ENCODE measurements at regions not wholly inside any gene's neighbourhood (a gene's known extent, or its start where the extent isn't known, plus 50 kb on each side); places are given as distances from the start of the nearest gene placed in this dataset.
A peak's percentile ranks its signal among the peaks of the same experiment; 100 is the strongest.

DNA sequence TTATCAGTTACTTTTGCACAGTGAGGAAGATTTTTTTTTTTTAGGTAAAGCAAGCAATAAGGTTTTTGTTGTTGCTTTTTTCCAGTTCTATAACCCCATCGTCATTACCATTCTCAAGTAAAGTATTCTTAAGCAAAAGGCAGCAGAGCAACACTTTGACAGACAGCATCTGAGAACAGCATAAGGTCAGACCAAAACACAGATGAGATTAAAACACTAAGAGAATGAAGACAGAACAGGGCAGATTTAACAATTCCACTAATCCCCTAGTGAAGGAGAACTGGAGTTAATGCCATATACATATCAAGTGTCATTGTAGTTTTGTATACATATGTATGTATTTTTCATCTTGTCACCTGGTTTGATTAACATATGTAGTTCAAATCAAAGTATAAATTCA, 290.2 kb downstream of the METTL4 start:
- no peak for DNase-seq (ENCODE audit: low read depth)
- TF ChIP-seq CTCF (IDR thresholded peaks at IDR 0.05; ENCODE audit: control insufficient read depth, extremely low read depth, insufficient read depth): no peak
- no peak overlapping the region for H3K4me3 ChIP-seq (ENCODE audit: low read depth, low read length)

GRCh38 chr18:2281523-2282199, 289.6 kb downstream of the METTL4 start:
- TF ChIP-seq CTCF (IDR thresholded peaks at IDR 0.05; ENCODE audit: control insufficient read depth, extremely low read depth, insufficient read depth): no peak

DNA sequence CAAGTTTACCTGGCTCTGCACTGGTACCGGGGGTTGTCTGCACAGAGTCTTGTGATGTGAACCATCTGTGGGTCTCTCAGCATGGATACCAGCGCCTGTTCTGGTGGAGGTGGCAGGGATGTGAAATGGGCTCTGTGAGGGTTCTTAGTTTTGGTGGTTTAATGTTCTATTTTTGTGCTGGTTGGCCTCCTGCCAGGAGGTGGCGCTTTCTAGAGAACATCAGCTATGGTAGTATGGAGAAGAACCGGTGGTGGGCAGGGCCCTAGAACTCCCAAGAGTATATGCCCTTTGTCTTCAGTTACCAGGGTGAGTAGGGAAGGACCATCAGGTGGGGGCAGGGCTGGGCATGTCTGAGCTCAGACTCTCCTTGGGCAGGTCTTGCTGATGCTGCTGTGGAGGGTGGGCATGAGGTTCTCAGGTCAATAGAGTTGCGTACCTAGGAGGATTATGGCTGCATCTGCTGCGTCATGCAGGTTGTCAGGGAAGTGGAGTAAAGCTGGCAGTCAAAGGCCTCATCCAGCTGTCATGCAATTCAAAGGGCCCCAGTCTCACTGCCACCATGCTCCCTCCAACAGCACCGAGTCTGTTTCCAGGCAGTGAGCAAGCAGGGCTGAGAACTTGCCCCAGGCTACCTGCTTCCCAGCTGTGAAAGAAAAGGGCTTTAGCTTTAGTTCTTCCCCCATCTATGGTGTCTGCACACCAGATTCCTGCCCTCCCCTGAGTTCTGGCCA, 278.0 kb downstream of the METTL4 start:
- no peak overlapping the region for H3K4me3 ChIP-seq (ENCODE audit: low read depth, low read length)
- no peak for DNase-seq (ENCODE audit: low read depth)
- TF ChIP-seq CTCF (IDR thresholded peaks at IDR 0.05; ENCODE audit: control insufficient read depth, extremely low read depth, insufficient read depth): no peak

More at GRCh38 chr18:2281523-2282199, 289.6 kb downstream of the METTL4 start:
- no peak overlapping the region for H3K4me3 ChIP-seq (ENCODE audit: low read depth, low read length)
- DNase-seq (ENCODE audit: low read depth): peak; percentile 50

DNA sequence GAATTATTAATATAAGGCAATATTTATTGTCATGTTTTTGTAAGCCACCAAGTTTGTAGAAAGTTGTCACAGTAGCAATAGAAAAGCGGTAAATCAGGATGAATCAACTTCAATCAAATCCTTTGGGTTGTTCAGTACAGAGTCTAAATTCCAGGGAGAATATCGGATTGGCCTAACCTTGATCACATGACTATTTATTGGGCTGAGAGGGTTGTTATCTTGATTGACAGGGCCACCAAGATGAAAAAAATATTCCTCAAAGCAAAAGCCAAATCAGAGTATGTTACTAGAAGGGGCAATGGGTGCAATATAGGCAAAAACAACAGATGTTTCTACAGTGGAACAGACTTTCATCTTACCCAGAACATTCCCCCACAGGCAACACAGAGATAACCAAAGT, 270.0 kb downstream of the METTL4 start:
- DNase-seq (ENCODE audit: low read depth): no peak
- H3K4me3 ChIP-seq (ENCODE audit: low read depth, low read length): no peak overlapping the region
- no peak for TF ChIP-seq CTCF (IDR thresholded peaks at IDR 0.05; ENCODE audit: control insufficient read depth, extremely low read depth, insufficient read depth)

DNA sequence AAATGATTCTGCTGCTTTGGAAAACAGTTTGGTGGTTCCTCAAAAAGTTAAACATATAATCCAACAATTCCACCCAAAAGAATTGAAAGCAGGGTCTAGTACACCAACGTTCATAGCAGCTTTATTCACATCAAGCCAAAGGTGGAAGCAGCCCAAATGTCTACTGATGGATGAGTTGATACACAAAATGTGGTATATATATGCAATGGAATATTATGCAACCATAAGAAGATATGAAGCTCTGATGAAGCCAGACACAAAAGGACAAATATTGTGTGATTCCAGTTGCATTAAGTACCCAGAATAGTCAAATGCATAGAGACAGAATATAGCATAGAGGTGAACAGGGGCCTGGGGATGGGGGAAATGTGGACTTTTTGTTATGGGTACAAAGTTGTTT, 269.3 kb downstream of the METTL4 start:
- TF ChIP-seq CTCF (IDR thresholded peaks at IDR 0.05; ENCODE audit: control insufficient read depth, extremely low read depth, insufficient read depth): no peak

GRCh38 chr18:2302628-2303516, 268.4 kb downstream of the METTL4 start:
- H3K4me3 ChIP-seq (ENCODE audit: low read depth, low read length): no peak overlapping the region
- no peak for DNase-seq (ENCODE audit: low read depth)
- no peak for TF ChIP-seq CTCF (IDR thresholded peaks at IDR 0.05; ENCODE audit: control insufficient read depth, extremely low read depth, insufficient read depth)

More for the DNA sequence above, 269.3 kb downstream of the METTL4 start:
- DNase-seq (ENCODE audit: low read depth): no peak
- H3K4me3 ChIP-seq (ENCODE audit: low read depth, low read length): no peak overlapping the region
